Vagina (tissue), 2 donors: ENCODE measurements at regions not wholly inside any gene's neighbourhood (a gene's known extent, or its start where the extent isn't known, plus 50 kb on each side); places are given as distances from the start of the nearest gene placed in this dataset.

ENCODE experiments used
- CTCF ChIP-seq, 3 experiments: fragments of 450-650 bp in 2 of 3; fragments of 200-600 bp in 1 of 3; sonication (generic) in 1 of 3; IDR thresholded peaks; one replicate each; pipeline ENCODE4 v1.5.1; 2017 to 2019; ENCODE audit warnings: antibody characterized with exemption in 3 of 3, mild to moderate bottlenecking in 2 of 3, moderate library complexity in 2 of 3
- POLR2A ChIP-seq, 2 donors: fragments of 450-650 bp; IDR thresholded peaks; one replicate each; pipeline ENCODE4 v1.6.1; 2017; ENCODE audit warnings: antibody characterized with exemption in 2 of 2, mild to moderate bottlenecking in 2 of 2, moderate library complexity in 2 of 2
- POLR2AphosphoS5 ChIP-seq, 2 donors: sonication (generic); formaldehyde crosslinking; IDR thresholded peaks; one replicate each; pipeline ENCODE4 v1.9.0; 2017; ENCODE audit warnings: antibody characterized with exemption in 2 of 2, mild to moderate bottlenecking in 2 of 2, low read depth in 1 of 2; ENCODE audit not compliant: insufficient read depth in 1 of 2

GRCh38 chr12:87670448-87670847 is 358.8 kb downstream of the C12orf50 start:
- TF ChIP-seq CTCF (IDR thresholded peaks at IDR 0.05): no peak
- TF ChIP-seq POLR2A (IDR thresholded peaks at IDR 0.05): no peak
- TF ChIP-seq POLR2AphosphoS5 (IDR thresholded peaks at IDR 0.05; ENCODE audit: insufficient read depth in 1 of 2, low read depth in 1 of 2): no peak
